ENCODE measurements at regions not wholly inside any gene's neighbourhood (a gene's known extent, or its start where the extent isn't known, plus 50 kb on each side); places are given as distances from the start of the nearest gene placed in this dataset.

DNA sequence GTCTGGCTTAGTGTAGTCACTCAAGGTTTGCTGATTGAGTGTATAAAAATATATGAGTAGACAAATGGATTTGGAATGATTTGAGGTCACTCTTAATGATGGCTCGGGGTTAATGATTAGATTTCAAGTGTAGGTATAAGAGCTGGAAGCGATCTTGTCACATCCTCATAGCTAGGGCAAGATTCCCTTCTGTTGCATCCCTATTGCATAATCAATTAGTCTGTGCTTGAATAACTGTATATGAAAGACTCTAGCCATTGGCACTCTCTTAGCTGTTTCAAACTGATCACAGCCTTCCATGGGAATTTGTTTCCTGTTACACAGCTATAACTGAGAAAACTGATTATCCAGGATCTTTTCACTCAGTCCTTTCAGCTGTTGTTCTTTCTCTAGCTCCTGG is 811.6 kb downstream of the TLE4 start:
- WGBS, 2 donors (ENCODE audit: low coverage in 1 of 2), result 60 to 68% methylated on average over 1 to 2 of the region's 2 CpGs
- in situ Hi-C loops (cut with MboI; ENCODE audit: low pct_ligation_motif_present in 1 of 4, low pct_unique_long_range_greater_than_20kb in 1 of 4, low sequenced_read_pairs in 3 of 4) (no loop called here), intact Hi-C loops (cut with DNase I; ENCODE audit: low total_unique reads) (no loop called here)
- Histone ChIP-seq H3K27me3 (no peaks in the 10 kb centered on the region), H3K4me1 (peaks cover 0 to 5% (median 0%) of the 10 kb centered on the region in 4 donors), H3K9me3 (no peaks in the 10 kb centered on the region), H3K27ac (no peak overlapping the region), H3K4me3 (no peak overlapping the region), H3K36me3 (no peaks in the 10 kb centered on the region)
- TF ChIP-seq EP300 (IDR thresholded peaks at IDR 0.05; ENCODE audit: low read depth), result no peak
- TF ChIP-seq POLR2A (IDR thresholded peaks at IDR 0.05), result no peak
- TF ChIP-seq, protein P1, sequence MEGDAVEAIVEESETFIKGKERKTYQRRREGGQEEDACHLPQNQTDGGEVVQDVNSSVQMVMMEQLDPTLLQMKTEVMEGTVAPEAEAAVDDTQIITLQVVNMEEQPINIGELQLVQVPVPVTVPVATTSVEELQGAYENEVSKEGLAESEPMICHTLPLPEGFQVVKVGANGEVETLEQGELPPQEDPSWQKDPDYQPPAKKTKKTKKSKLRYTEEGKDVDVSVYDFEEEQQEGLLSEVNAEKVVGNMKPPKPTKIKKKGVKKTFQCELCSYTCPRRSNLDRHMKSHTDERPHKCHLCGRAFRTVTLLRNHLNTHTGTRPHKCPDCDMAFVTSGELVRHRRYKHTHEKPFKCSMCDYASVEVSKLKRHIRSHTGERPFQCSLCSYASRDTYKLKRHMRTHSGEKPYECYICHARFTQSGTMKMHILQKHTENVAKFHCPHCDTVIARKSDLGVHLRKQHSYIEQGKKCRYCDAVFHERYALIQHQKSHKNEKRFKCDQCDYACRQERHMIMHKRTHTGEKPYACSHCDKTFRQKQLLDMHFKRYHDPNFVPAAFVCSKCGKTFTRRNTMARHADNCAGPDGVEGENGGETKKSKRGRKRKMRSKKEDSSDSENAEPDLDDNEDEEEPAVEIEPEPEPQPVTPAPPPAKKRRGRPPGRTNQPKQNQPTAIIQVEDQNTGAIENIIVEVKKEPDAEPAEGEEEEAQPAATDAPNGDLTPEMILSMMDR (IDR thresholded peaks at IDR 0.05), result no peak
- TF ChIP-seq POLR2AphosphoS5 (IDR thresholded peaks at IDR 0.05), result no peak
- DNase-seq, result no peak

DNA sequence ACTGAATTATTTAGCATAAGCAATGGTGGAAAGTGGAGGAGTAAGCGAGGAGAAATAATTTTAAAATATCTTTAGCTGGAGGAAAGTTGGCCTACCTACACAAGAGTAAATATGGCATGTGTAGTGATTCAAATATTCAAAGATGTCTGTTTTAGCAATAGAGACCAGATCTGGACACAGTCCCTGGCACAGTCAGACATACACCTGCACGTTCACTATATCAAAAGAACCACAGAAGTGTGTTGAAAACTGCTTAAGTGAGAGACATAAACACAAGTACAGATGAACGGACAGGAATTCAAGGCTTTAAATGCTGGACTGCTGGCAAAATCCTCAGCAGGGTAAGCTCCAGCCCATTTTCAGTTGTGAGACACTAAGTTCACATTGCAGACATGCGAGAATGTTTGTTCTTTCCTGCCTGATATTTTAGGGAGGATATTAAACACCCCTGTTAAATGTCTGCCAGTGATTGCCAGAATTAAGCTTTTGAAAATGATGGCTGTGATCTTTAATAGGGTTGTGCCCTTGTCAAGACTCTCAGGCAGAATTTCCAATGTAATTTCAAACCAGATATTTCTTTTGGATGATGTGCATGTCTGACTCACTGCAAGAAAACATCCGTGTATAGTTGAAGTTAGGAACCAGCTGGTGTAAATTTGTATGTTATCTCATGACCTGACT is 810.6 kb downstream of the TLE4 start:
- TF ChIP-seq POLR2AphosphoS5 (IDR thresholded peaks at IDR 0.05) (peak in 1 of 3 donors; percentile 10), EP300 (IDR thresholded peaks at IDR 0.05; ENCODE audit: low read depth) (no peak), POLR2A (IDR thresholded peaks at IDR 0.05) (no peak)
- TF ChIP-seq, protein P1 (IDR thresholded peaks at IDR 0.05), result no peak
- H3K27me3 ChIP-seq, result no peaks in the 10 kb centered on the region
- peaks cover 0 to 5% (median 0%) of the 10 kb centered on the region in 4 donors for H3K4me1 ChIP-seq
- H3K4me3 ChIP-seq, result no peak overlapping the region
- in situ Hi-C loops (cut with MboI; ENCODE audit: low pct_ligation_motif_present in 1 of 4, low pct_unique_long_range_greater_than_20kb in 1 of 4, low sequenced_read_pairs in 3 of 4) (no loop called here), intact Hi-C loops (cut with DNase I; ENCODE audit: low total_unique reads) (no loop called here)
- 41 to 54% methylated on average over 3 to 5 of the region's 5 CpGs for WGBS, 2 donors (ENCODE audit: low coverage in 1 of 2)
- H3K9me3 ChIP-seq, result no peaks in the 10 kb centered on the region
- no peak overlapping the region for H3K27ac ChIP-seq
- DNase-seq, result no peak
- H3K36me3 ChIP-seq, result no peaks in the 10 kb centered on the region

DNA sequence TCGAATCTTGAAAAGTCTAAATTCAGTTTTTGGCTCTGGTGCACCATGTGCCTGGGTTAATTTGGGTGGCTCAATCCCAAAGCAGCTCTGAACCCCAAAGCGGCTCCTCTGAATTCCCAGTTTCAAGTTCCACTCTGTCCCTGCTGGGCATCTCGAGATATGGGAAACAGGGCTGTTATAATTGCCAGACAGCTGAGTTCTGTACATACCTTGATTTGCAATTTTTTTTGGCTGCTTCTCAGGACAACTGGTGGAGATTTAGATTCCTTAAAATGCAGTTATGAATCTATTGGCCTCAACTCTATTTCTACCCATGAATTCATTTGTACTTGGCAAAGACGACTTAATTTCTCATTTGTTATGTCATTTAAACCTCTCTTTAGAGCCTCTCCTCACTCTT is 808.5 kb downstream of the TLE4 start:
- intact Hi-C loops (cut with DNase I; ENCODE audit: low total_unique reads), result no loop called here
- Histone ChIP-seq H3K27ac (no peak overlapping the region), H3K4me1 (peaks cover 0 to 5% (median 0%) of the 10 kb centered on the region in 4 donors), H3K27me3 (no peaks in the 10 kb centered on the region), H3K4me3 (no peak overlapping the region), H3K9me3 (no peaks in the 10 kb centered on the region), H3K36me3 (no peaks in the 10 kb centered on the region)
- in situ Hi-C loops (cut with MboI; ENCODE audit: low pct_ligation_motif_present in 1 of 4, low pct_unique_long_range_greater_than_20kb in 1 of 4, low sequenced_read_pairs in 3 of 4), result no loop called here
- DNase-seq, result no peak
- no peak for TF ChIP-seq EP300 (IDR thresholded peaks at IDR 0.05; ENCODE audit: low read depth)
- TF ChIP-seq, protein P1 (IDR thresholded peaks at IDR 0.05), result no peak
- no peak for TF ChIP-seq POLR2A (IDR thresholded peaks at IDR 0.05)
- TF ChIP-seq POLR2AphosphoS5 (IDR thresholded peaks at IDR 0.05), result no peak
- WGBS, 2 donors (ENCODE audit: low coverage in 1 of 2), result 80 to 100% methylated on average over 2 to 4 of the region's 4 CpGs

DNA sequence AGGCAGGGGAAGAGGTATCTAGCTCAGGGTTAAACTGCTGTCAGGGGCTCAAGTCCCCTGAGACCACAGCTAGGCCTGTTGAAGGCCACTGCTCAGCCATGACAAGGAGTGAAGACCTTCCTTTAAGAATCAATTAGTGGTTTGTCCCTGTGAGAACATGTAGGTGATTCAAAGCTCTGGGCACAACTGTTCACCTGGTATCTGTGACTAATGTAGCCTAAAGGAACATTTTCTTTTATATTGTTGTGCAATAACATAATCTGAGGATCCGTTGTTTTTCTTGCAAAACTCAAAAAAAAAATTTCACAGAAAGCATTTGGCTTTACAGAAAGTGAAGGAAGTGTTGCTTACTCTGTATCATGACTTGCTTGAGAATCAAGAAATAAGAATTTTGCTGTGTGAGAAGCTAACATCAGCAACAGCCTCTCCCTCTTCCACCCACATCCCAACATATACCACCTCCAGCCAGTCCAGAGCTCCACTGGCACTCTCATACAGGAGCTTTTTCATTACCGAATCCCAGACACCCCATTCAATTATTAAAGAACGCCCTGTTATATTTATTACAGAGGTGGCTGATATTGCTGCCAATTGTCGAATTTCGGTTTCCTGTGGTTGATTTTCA is 807.0 kb downstream of the TLE4 start:
- peaks cover 0 to 5% (median 0%) of the 10 kb centered on the region in 4 donors for H3K4me1 ChIP-seq
- no peaks in the 10 kb centered on the region for H3K9me3 ChIP-seq
- H3K36me3 ChIP-seq, result no peaks in the 10 kb centered on the region
- intact Hi-C loops (cut with DNase I; ENCODE audit: low total_unique reads) (no loop called here), in situ Hi-C loops (cut with MboI; ENCODE audit: low pct_ligation_motif_present in 1 of 4, low pct_unique_long_range_greater_than_20kb in 1 of 4, low sequenced_read_pairs in 3 of 4) (no loop called here)
- H3K27me3 ChIP-seq, result no peaks in the 10 kb centered on the region
- WGBS, 2 donors (ENCODE audit: low coverage in 1 of 2), result 60 to 73% methylated on average over 5 of the region's 5 CpGs
- TF ChIP-seq POLR2A (IDR thresholded peaks at IDR 0.05) (no peak), POLR2AphosphoS5 (IDR thresholded peaks at IDR 0.05) (no peak), EP300 (IDR thresholded peaks at IDR 0.05; ENCODE audit: low read depth) (no peak)
- TF ChIP-seq, protein P1 (IDR thresholded peaks at IDR 0.05), result no peak
- no peak for DNase-seq
- no peak overlapping the region for H3K4me3 ChIP-seq
- no peak overlapping the region for H3K27ac ChIP-seq

Data from transverse colon (tissue), 4 donors.